ENCODE measurements at regions not wholly inside any gene's neighbourhood (a gene's known extent, or its start where the extent isn't known, plus 50 kb on each side); places are given as distances from the start of the nearest gene placed in this dataset.

DNA sequence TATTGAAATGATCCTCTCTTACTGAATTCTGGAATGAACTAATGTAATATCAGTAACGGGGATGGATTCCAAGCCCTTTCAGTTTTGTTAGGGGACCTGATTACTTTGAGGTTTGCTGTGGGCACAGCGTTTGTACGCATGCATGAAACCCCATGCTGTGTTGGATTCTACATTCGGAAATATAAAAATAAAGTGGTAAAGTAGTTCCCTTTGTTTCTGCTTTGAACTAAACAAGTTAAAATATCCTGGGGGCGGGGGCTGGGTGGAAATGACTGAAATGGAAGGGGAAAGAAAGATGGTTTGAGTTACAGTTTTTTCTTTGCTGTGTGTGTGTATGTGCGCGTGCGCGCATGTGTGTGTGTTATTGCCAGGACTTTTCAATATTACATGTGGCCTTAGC lies 196.5 kb upstream of the OPRM1 start:
- no peak for TF ChIP-seq RBM17 (IDR thresholded peaks at IDR 0.05; ENCODE audit: borderline replicate concordance, low read depth, low read length)
- TF ChIP-seq ZNF224 (CRISPR knock-in tag; IDR thresholded peaks at IDR 0.05), result no peak
- TF ChIP-seq, protein P1, sequence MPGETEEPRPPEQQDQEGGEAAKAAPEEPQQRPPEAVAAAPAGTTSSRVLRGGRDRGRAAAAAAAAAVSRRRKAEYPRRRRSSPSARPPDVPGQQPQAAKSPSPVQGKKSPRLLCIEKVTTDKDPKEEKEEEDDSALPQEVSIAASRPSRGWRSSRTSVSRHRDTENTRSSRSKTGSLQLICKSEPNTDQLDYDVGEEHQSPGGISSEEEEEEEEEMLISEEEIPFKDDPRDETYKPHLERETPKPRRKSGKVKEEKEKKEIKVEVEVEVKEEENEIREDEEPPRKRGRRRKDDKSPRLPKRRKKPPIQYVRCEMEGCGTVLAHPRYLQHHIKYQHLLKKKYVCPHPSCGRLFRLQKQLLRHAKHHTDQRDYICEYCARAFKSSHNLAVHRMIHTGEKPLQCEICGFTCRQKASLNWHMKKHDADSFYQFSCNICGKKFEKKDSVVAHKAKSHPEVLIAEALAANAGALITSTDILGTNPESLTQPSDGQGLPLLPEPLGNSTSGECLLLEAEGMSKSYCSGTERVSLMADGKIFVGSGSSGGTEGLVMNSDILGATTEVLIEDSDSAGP (CRISPR knock-in tag; IDR thresholded peaks at IDR 0.05), result no peak
- TF ChIP-seq ZNF263 (CRISPR knock-in tag; IDR thresholded peaks at IDR 0.05; ENCODE audit: borderline replicate concordance), result no peak
- TF ChIP-seq XRCC3 (IDR thresholded peaks at IDR 0.05), result no peak
- TF ChIP-seq ZNF165 (CRISPR knock-in tag; IDR thresholded peaks at IDR 0.05; ENCODE audit: borderline replicate concordance), result no peak
- no peak for TF ChIP-seq ZNF282 (CRISPR knock-in tag; IDR thresholded peaks at IDR 0.05)
- TF ChIP-seq MYC (IDR thresholded peaks at IDR 0.05; ENCODE audit: low read depth, low read length), result no peak
- TF ChIP-seq MYC (CRISPR knock-in tag; IDR thresholded peaks at IDR 0.05; ENCODE audit: borderline replicate concordance, low read depth), result no peak
- no peak for TF ChIP-seq GATAD2A (IDR thresholded peaks at IDR 0.05)
- no peak for TF ChIP-seq NCOA4 (IDR thresholded peaks at IDR 0.05; ENCODE audit: partially characterized antibody)
- TF ChIP-seq ZNF239 (CRISPR knock-in tag; IDR thresholded peaks at IDR 0.05), result no peak
- no peak for TF ChIP-seq ZNF75A (CRISPR knock-in tag; IDR thresholded peaks at IDR 0.05)
- no peak for TF ChIP-seq GATAD2B (IDR thresholded peaks at IDR 0.05; ENCODE audit: borderline replicate concordance)
- TF ChIP-seq, protein P2, sequence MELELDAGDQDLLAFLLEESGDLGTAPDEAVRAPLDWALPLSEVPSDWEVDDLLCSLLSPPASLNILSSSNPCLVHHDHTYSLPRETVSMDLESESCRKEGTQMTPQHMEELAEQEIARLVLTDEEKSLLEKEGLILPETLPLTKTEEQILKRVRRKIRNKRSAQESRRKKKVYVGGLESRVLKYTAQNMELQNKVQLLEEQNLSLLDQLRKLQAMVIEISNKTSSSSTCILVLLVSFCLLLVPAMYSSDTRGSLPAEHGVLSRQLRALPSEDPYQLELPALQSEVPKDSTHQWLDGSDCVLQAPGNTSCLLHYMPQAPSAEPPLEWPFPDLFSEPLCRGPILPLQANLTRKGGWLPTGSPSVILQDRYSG (tag; conservative IDR thresholded peaks at IDR 0.05; ENCODE audit: low read depth), result no peak
- TF ChIP-seq JUN (IDR thresholded peaks at IDR 0.05; ENCODE audit: borderline replicate concordance, low read depth, low read length), result no peak
- no peak for TF ChIP-seq JUN (CRISPR knock-in tag; IDR thresholded peaks at IDR 0.05; ENCODE audit: borderline replicate concordance)
- no peak for TF ChIP-seq EWSR1 (IDR thresholded peaks at IDR 0.05; ENCODE audit: borderline replicate concordance, low read depth, partially characterized antibody)
- no peak for TF ChIP-seq MCM7 (IDR thresholded peaks at IDR 0.05)
- TF ChIP-seq SIN3A (IDR thresholded peaks at IDR 0.05; ENCODE audit: borderline replicate concordance in 2 of 2, control insufficient read depth in 1 of 2, low read depth in 2 of 2, low read length in 2 of 2), result no peak
- Histone ChIP-seq H3K9me3 (replicated peaks; ENCODE audit: control insufficient read depth, insufficient read depth, low read depth, low read length) (peaks cover 2% of the 10 kb centered on the region; the same call in 1 of the 2 replicates), H3K4me3 (no peak overlapping the region), H2AFZ (ENCODE audit: low read depth, low read length) (no peak overlapping the region), H3K9ac (ENCODE audit: insufficient read depth in 1 of 2, low read depth in 2 of 2, low read length in 2 of 2) (no peak overlapping the region), H3K36me3 (ENCODE audit: control insufficient read depth, insufficient read depth, low read length) (no peaks in the 10 kb centered on the region), H3K9me1 (ENCODE audit: control insufficient read depth, insufficient read depth, low read length) (no peaks in the 10 kb centered on the region), H4K20me1 (replicated peaks; ENCODE audit: control insufficient read depth, insufficient read depth, low read length) (no peaks in the 10 kb centered on the region), H3K27ac (ENCODE audit: extremely low read depth, low read depth, low read length) (no peak overlapping the region), H3K79me2 (ENCODE audit: control insufficient read depth, insufficient read depth, low read length) (no peaks in the 10 kb centered on the region), H3K4me2 (ENCODE audit: insufficient read depth, low read length) (no peak overlapping the region), H3K27me3 (ENCODE audit: control insufficient read depth in 2 of 2, insufficient read depth in 2 of 2, low read length in 2 of 2) (no peaks in the 10 kb centered on the region), H3K4me1 (replicated peaks in 1 of 2; ENCODE audit: control insufficient read depth in 2 of 2, insufficient read depth in 2 of 2, low read length in 2 of 2) (no peaks in the 10 kb centered on the region)
- CTCF ChIA-PET (ENCODE audit: low intra/inter-chr PET ratio), result no interaction called here
- intact Hi-C loops (cut with micrococcal nuclease) (no loop called here), in situ Hi-C loops (cut with MboI) (no loop called here)
- 24% methylated on average over 9 of the region's 9 CpGs for WGBS (ENCODE audit: insufficient coverage, low coverage, missing lambda C conversion rate)
- no peak for ATAC-seq
- BruUV-seq (replicated peaks), result no TSS peak
- no peak for FAIRE-seq
- POLR2A ChIA-PET, result no interaction called here
- no peak for DNase-seq (ENCODE audit: extremely low read depth in 1 of 4, low spot score in 3 of 4)
